Mammary epithelial cell (primary cell): ENCODE measurements at regions not wholly inside any gene's neighbourhood (a gene's known extent, or its start where the extent isn't known, plus 50 kb on each side); places are given as distances from the start of the nearest gene placed in this dataset.

Source experiments
- CTCF ChIP-seq, 2 donors: IDR thresholded peaks in 1 of 2; conservative IDR thresholded peaks in 1 of 2; 2 replicates each; pipeline ENCODE4 v1.5.1; 2011 to 2012; ENCODE audit warnings: inconsistent platforms in 2 of 2, low read length in 2 of 2, mild to moderate bottlenecking in 2 of 2, control low read depth in 1 of 2, low read depth in 1 of 2; ENCODE audit not compliant: insufficient read depth in 1 of 2; ENCODE audit errors: extremely low read depth in 1 of 2
- EZH2 ChIP-seq: IDR thresholded peaks from 2 replicates; pipeline ENCODE4 v1.6.1; 2012; ENCODE audit warnings: low read length, inconsistent platforms, borderline replicate concordance

GRCh38 chr2:75936311-75936710 lies 225.6 kb upstream of the GCFC2 start:
- TF ChIP-seq CTCF (conservative IDR thresholded peaks at IDR 0.05 in 1 of 2, IDR thresholded peaks at IDR 0.05 in 1 of 2; ENCODE audit: extremely low read depth in 1 of 2, insufficient read depth in 1 of 2, low read depth in 1 of 2, low read length in 2 of 2) (no peak), EZH2 (no peak)
